Neuronal stem cell (in vitro differentiated cells): ENCODE measurements at regions not wholly inside any gene's neighbourhood (a gene's known extent, or its start where the extent isn't known, plus 50 kb on each side); places are given as distances from the start of the nearest gene placed in this dataset.
A peak's percentile ranks its signal among the peaks of the same experiment; 100 is the strongest.

ENCODE experiments used
- DNase-seq: peaks from one replicate; pipeline ENCODE4 v3.0.0-alpha.2; 2013; ENCODE audit warnings: low spot score
- H2AFZ ChIP-seq: one replicate; pipeline ENCODE4 v1.6.1; 2013; ENCODE audit warnings: mild to moderate bottlenecking, low read length, inconsistent platforms
- H2AK5ac ChIP-seq: 2 replicates; pipeline ENCODE4 v1.6.1; 2013; ENCODE audit warnings: low read depth, mild to moderate bottlenecking, inconsistent platforms, low read length, moderate library complexity, mixed read lengths
- H2BK120ac ChIP-seq: 2 replicates; pipeline ENCODE4 v1.6.1; 2013; ENCODE audit warnings: low read depth, mild to moderate bottlenecking, inconsistent platforms, low read length, moderate library complexity, mixed read lengths
- H2BK12ac ChIP-seq: one replicate; pipeline ENCODE4 v1.6.1; 2013; ENCODE audit warnings: low read length, inconsistent platforms
- H2BK15ac ChIP-seq: 2 replicates; pipeline ENCODE4 v1.6.1; 2013; ENCODE audit warnings: mild to moderate bottlenecking, low read length, inconsistent platforms, mixed read lengths
- H2BK5ac ChIP-seq: one replicate; pipeline ENCODE4 v1.6.1; 2013; ENCODE audit warnings: inconsistent platforms, mild to moderate bottlenecking, low read length, moderate library complexity
- H3K14ac ChIP-seq: one replicate; pipeline ENCODE4 v1.6.1; 2013; ENCODE audit warnings: low read length, inconsistent platforms
- H3K18ac ChIP-seq: 2 replicates; pipeline ENCODE4 v1.6.1; 2013; ENCODE audit warnings: low read length, inconsistent platforms
- H3K23ac ChIP-seq: 2 replicates; pipeline ENCODE4 v1.6.1; 2013; ENCODE audit warnings: low read depth, mild to moderate bottlenecking, mixed read lengths, low read length, inconsistent platforms; ENCODE audit not compliant: poor library complexity
- H3K27ac ChIP-seq: replicated peaks from 3 replicates; pipeline ENCODE4 v1.5.1; 2013; ENCODE audit warnings: low read length, inconsistent platforms
- H3K27me3 ChIP-seq, 3 experiments: 2 replicates each; pipeline ENCODE4 v1.6.1; 2013; ENCODE audit warnings: low read length in 3 of 3, mild to moderate bottlenecking in 2 of 3, inconsistent platforms in 1 of 3, low read depth in 1 of 3, mixed read lengths in 1 of 3, moderate library complexity in 1 of 3; ENCODE audit not compliant: control insufficient read depth in 3 of 3, insufficient read depth in 3 of 3
- H3K36me3 ChIP-seq, 2 donors: replicated peaks in 1 of 2; 2 replicates each; pipeline ENCODE4 v1.6.1; 2013; ENCODE audit warnings: low read length in 2 of 2; ENCODE audit not compliant: control insufficient read depth in 2 of 2, insufficient read depth in 2 of 2
- H3K4ac ChIP-seq: 2 replicates; pipeline ENCODE4 v1.6.1; 2013; ENCODE audit warnings: inconsistent platforms, mild to moderate bottlenecking, low read length, moderate library complexity
- H3K4me1 ChIP-seq, 2 donors: 1 replicate in 1 of 2; 2 replicates in 1 of 2; pipeline ENCODE4 v1.6.1; 2013; ENCODE audit warnings: low read length in 2 of 2, low read depth in 1 of 2; ENCODE audit not compliant: control insufficient read depth in 2 of 2, insufficient read depth in 1 of 2
- H3K4me2 ChIP-seq: one replicate; pipeline ENCODE4 v1.6.1; 2013; ENCODE audit warnings: mild to moderate bottlenecking, low read length, inconsistent platforms; ENCODE audit not compliant: insufficient read depth, poor library complexity, severe bottlenecking
- H3K4me3 ChIP-seq, 2 donors: 2 replicates each; pipeline ENCODE4 v1.5.1; 2013; ENCODE audit warnings: low read length in 2 of 2, mild to moderate bottlenecking in 2 of 2, inconsistent platforms in 1 of 2, moderate library complexity in 1 of 2
- H3K79me1 ChIP-seq: one replicate; pipeline ENCODE4 v1.6.1; 2013; ENCODE audit warnings: low read depth, mild to moderate bottlenecking, inconsistent platforms, low read length, moderate library complexity
- H3K9ac ChIP-seq: one replicate; pipeline ENCODE4 v1.6.1; 2013; ENCODE audit warnings: mild to moderate bottlenecking, low read depth, low read length, inconsistent platforms; ENCODE audit not compliant: poor library complexity
- H3K9me3 ChIP-seq, 2 donors: replicated peaks in 1 of 2; 2 replicates each; pipeline versions ENCODE3 to v1.6.1; 2013; ENCODE audit warnings: low read length in 2 of 2, mild to moderate bottlenecking in 2 of 2, inconsistent platforms in 1 of 2, low read depth in 1 of 2, mixed read lengths in 1 of 2, moderate library complexity in 1 of 2; ENCODE audit not compliant: control insufficient read depth in 2 of 2, insufficient read depth in 1 of 2
- H4K8ac ChIP-seq: one replicate; pipeline ENCODE4 v1.6.1; 2013; ENCODE audit warnings: low read depth, mild to moderate bottlenecking, inconsistent platforms, low read length, moderate library complexity
- H4K91ac ChIP-seq: one replicate; pipeline ENCODE4 v1.6.1; 2013; ENCODE audit warnings: low read length, low read depth, mild to moderate bottlenecking, inconsistent platforms; ENCODE audit not compliant: poor library complexity
- WGBS, 2 donors: extraction: QIAGEN DNeasy Blood & Tissue Kit; methylation state at CpG; one replicate each; pipeline ENCODE4 v1.1.7; 2013; ENCODE audit warnings: missing lambda C conversion rate in 2 of 2, mixed read lengths in 1 of 2; ENCODE audit not compliant: insufficient read length in 2 of 2, insufficient replicate concordance in 1 of 2; ENCODE audit errors: extremely low coverage in 2 of 2; 5-methylcytosine and 5-hydroxymethylcytosine counted together

GRCh38 chr9:73839471-73839870 is 657.7 kb upstream of the RORB start:
- Histone ChIP-seq H2BK15ac (no peak overlapping the region), H3K36me3 (no peaks in the 10 kb centered on the region), H2AK5ac (no peak overlapping the region), H3K4ac (no peak overlapping the region), H3K4me1 (peaks cover 0 to 5% of the 10 kb centered on the region in 2 donors), H2BK120ac (no peak overlapping the region), H4K8ac (no peak overlapping the region), H3K14ac (no peak overlapping the region), H4K91ac (no peak overlapping the region), H2AFZ (no peak overlapping the region), H3K4me2 (no peak overlapping the region), H3K27ac (no peak overlapping the region), H2BK5ac (no peak overlapping the region), H3K23ac (no peak overlapping the region), H3K9me3 (no peaks in the 10 kb centered on the region), H3K9ac (no peak overlapping the region), H3K4me3 (no peak overlapping the region), H3K18ac (no peak overlapping the region), H3K79me1 (no peaks in the 10 kb centered on the region), H2BK12ac (no peak overlapping the region), H3K27me3 (no peaks in the 10 kb centered on the region)
- no CpG with 5 or more reads among the region's 2 CpGs for WGBS, 2 donors
- no peak for DNase-seq

GRCh38 chr9:73841018-73841417 is 656.1 kb upstream of the RORB start:
- no peak overlapping the region for H3K27ac ChIP-seq
- no peak overlapping the region for H4K8ac ChIP-seq
- no peaks in the 10 kb centered on the region for H3K9me3 ChIP-seq
- no peak overlapping the region for H2BK15ac ChIP-seq
- H3K27me3 ChIP-seq = no peaks in the 10 kb centered on the region
- no CpG with 5 or more reads among the region's 4 CpGs for WGBS, 2 donors
- H2BK5ac ChIP-seq = no peak overlapping the region
- no peak overlapping the region for H3K23ac ChIP-seq
- no peak overlapping the region for H3K4me2 ChIP-seq
- no peak overlapping the region for H4K91ac ChIP-seq
- no peak overlapping the region for H3K4me3 ChIP-seq
- H2BK120ac ChIP-seq = no peak overlapping the region
- no peak overlapping the region for H3K18ac ChIP-seq
- H3K79me1 ChIP-seq = no peaks in the 10 kb centered on the region
- no peak overlapping the region for H2AK5ac ChIP-seq
- H3K36me3 ChIP-seq = no peaks in the 10 kb centered on the region
- peaks cover 0 to 6% of the 10 kb centered on the region in 2 donors for H3K4me1 ChIP-seq
- no peak overlapping the region for H3K14ac ChIP-seq
- no peak for DNase-seq
- H2AFZ ChIP-seq = no peak overlapping the region
- H3K4ac ChIP-seq = no peak overlapping the region
- no peak overlapping the region for H2BK12ac ChIP-seq
- no peak overlapping the region for H3K9ac ChIP-seq

- Histone ChIP-seq H3K18ac (no peak overlapping the region), H2BK5ac (no peak overlapping the region), H3K23ac (no peak overlapping the region), H3K4me3 (no peak overlapping the region), H3K4ac (no peak overlapping the region), H3K36me3 (no peaks in the 10 kb centered on the region), H2AFZ (no peak overlapping the region), H3K27ac (no peak overlapping the region), H3K9me3 (no peaks in the 10 kb centered on the region), H4K91ac (no peak overlapping the region), H2BK120ac (no peak overlapping the region), H3K79me1 (no peaks in the 10 kb centered on the region), H4K8ac (no peak overlapping the region), H2AK5ac (no peak overlapping the region), H2BK15ac (no peak overlapping the region), H3K4me2 (no peak overlapping the region), H3K14ac (no peak overlapping the region), H3K9ac (no peak overlapping the region), H3K27me3 (no peaks in the 10 kb centered on the region), H2BK12ac (no peak overlapping the region), H3K4me1 (peaks cover 6 to 9% of the 10 kb centered on the region in 2 donors)
- WGBS, 2 donors = no CpG with 5 or more reads among the region's 4 CpGs
- peak; percentile 45 for DNase-seq
Observed at GRCh38 chr9:73844135-73844534, 653.0 kb upstream of the RORB start.

GRCh38 chr9:73845539-73845938 is 651.6 kb upstream of the RORB start:
- no peak overlapping the region for H3K4me2 ChIP-seq
- no peak for DNase-seq
- H2AFZ ChIP-seq = no peak overlapping the region
- H3K4me3 ChIP-seq = no peak overlapping the region
- H3K9ac ChIP-seq = no peak overlapping the region
- H3K9me3 ChIP-seq = no peaks in the 10 kb centered on the region
- peaks cover 6 to 9% of the 10 kb centered on the region in 2 donors for H3K4me1 ChIP-seq
- H3K4ac ChIP-seq = no peak overlapping the region
- H2AK5ac ChIP-seq = no peak overlapping the region
- H4K8ac ChIP-seq = no peak overlapping the region
- no peak overlapping the region for H2BK15ac ChIP-seq
- no peaks in the 10 kb centered on the region for H3K79me1 ChIP-seq
- no CpG with 5 or more reads among the region's 2 CpGs for WGBS, 2 donors
- H2BK120ac ChIP-seq = no peak overlapping the region
- peak overlapping the region; percentile 22 for H3K27ac ChIP-seq
- H3K23ac ChIP-seq = no peak overlapping the region
- H2BK5ac ChIP-seq = no peak overlapping the region
- H3K36me3 ChIP-seq = no peaks in the 10 kb centered on the region
- no peak overlapping the region for H3K18ac ChIP-seq
- no peak overlapping the region for H3K14ac ChIP-seq
- H3K27me3 ChIP-seq = no peaks in the 10 kb centered on the region
- H4K91ac ChIP-seq = no peak overlapping the region
- H2BK12ac ChIP-seq = no peak overlapping the region
